HEK293 (cell line): ENCODE measurements at regions not wholly inside any gene's neighbourhood (a gene's known extent, or its start where the extent isn't known, plus 50 kb on each side); places are given as distances from the start of the nearest gene placed in this dataset.

Source experiments
- CTCF ChIA-PET: fragments of 350-600 bp; formaldehyde crosslinking; extraction: SDS; loops from one replicate; lab custom pipeline; 2021; ENCODE audit warnings: antibody characterized with exemption; lab: Yijun Ruan, JAX
- POLR2A ChIA-PET: fragments of 300-600 bp; formaldehyde crosslinking; extraction: SDS; loops from one replicate; lab custom pipeline; 2020; ENCODE audit warnings: antibody characterized with exemption, inconsistent platforms; lab: Yijun Ruan, JAX
- H3K27ac ChIP-seq: fragments of 200-500 bp; sonication (Bioruptor generic); 2 replicates; pipeline ENCODE4 v1.5.1; 2014; ENCODE audit warnings: low read depth, low read length, control low read depth, inconsistent platforms; ENCODE audit errors: extremely low read depth
- H3K36me3 ChIP-seq, 2 experiments: fragments of 200-500 bp in 1 of 2; sonication (Bioruptor generic) in 1 of 2; 1 replicate in 1 of 2; 2 replicates in 1 of 2; pipeline ENCODE4 v1.5.1; 2014 to 2017; ENCODE audit warnings: inconsistent platforms in 2 of 2, low read length in 2 of 2; ENCODE audit not compliant: control insufficient read depth in 2 of 2, insufficient read depth in 1 of 2
- H3K4me1 ChIP-seq: fragments of 200-500 bp; sonication (Bioruptor generic); 2 replicates; pipeline ENCODE4 v1.5.1; 2014; ENCODE audit warnings: mild to moderate bottlenecking, low read length, inconsistent platforms; ENCODE audit not compliant: control insufficient read depth, insufficient read depth
- H3K4me3 ChIP-seq: 2 replicates; pipeline ENCODE4 v1.5.1; 2011; ENCODE audit warnings: low read depth, mild to moderate bottlenecking, control low read depth, low read length, moderate library complexity
- H3K9me3 ChIP-seq: fragments of 200-500 bp; sonication (Bioruptor generic); 2 replicates; pipeline ENCODE4 v1.5.1; 2014; ENCODE audit warnings: low read depth, low read length, inconsistent platforms; ENCODE audit not compliant: control insufficient read depth, insufficient read depth
- KLF9 ChIP-seq: fragments of 450-650 bp; formaldehyde crosslinking; IDR thresholded peaks from 2 replicates; pipeline ENCODE4 v1.5.1; 2016; ENCODE audit warnings: missing biosample characterization, missing genetic modification characterization, low read depth
- OSR2 ChIP-seq: fragments of 450-650 bp; formaldehyde crosslinking; IDR thresholded peaks from 2 replicates; pipeline ENCODE4 v1.5.1; 2016; ENCODE audit warnings: missing biosample characterization, missing genetic modification characterization
- ZBTB8A ChIP-seq: fragments of 450-650 bp; formaldehyde crosslinking; IDR thresholded peaks from 2 replicates; pipeline ENCODE4 v1.5.1; 2016; ENCODE audit warnings: missing biosample characterization, missing genetic modification characterization
- ZNF114 ChIP-seq: fragments of 450-650 bp; formaldehyde crosslinking; IDR thresholded peaks from 2 replicates; pipeline ENCODE4 v1.5.0; 2017; ENCODE audit warnings: missing biosample characterization, missing genetic modification characterization
- ZNF132 ChIP-seq: fragments of 450-650 bp; formaldehyde crosslinking; IDR thresholded peaks from 2 replicates; pipeline ENCODE4 v1.5.1; 2017; ENCODE audit warnings: missing biosample characterization, missing genetic modification characterization, borderline replicate concordance
- ZNF133 ChIP-seq: fragments of 450-650 bp; formaldehyde crosslinking; IDR thresholded peaks from 2 replicates; pipeline ENCODE4 v1.5.1; 2016; ENCODE audit warnings: missing biosample characterization, missing genetic modification characterization
- ZNF155 ChIP-seq: fragments of 450-650 bp; formaldehyde crosslinking; IDR thresholded peaks from 2 replicates; pipeline ENCODE4 v1.5.1; 2016; ENCODE audit warnings: missing biosample characterization, missing genetic modification characterization
- ZNF175 ChIP-seq: fragments of 450-650 bp; formaldehyde crosslinking; IDR thresholded peaks from 2 replicates; pipeline ENCODE4 v1.5.1; 2016; ENCODE audit warnings: missing biosample characterization, missing genetic modification characterization
- ZNF211 ChIP-seq: fragments of 450-650 bp; formaldehyde crosslinking; IDR thresholded peaks from 2 replicates; pipeline ENCODE4 v1.5.1; 2016; ENCODE audit warnings: low read depth, missing biosample characterization, missing genetic modification characterization
- ZNF391 ChIP-seq: fragments of 450-650 bp; formaldehyde crosslinking; IDR thresholded peaks from 2 replicates; pipeline ENCODE4 v1.5.1; 2016; ENCODE audit warnings: low read depth, missing biosample characterization, missing genetic modification characterization, borderline replicate concordance
- ZNF426 ChIP-seq: fragments of 450-650 bp; formaldehyde crosslinking; IDR thresholded peaks from 2 replicates; pipeline ENCODE4 v1.5.1; 2017; ENCODE audit warnings: missing biosample characterization, missing genetic modification characterization, mild to moderate bottlenecking, inconsistent platforms, moderate library complexity
- ZNF473 ChIP-seq: fragments of 450-650 bp; formaldehyde crosslinking; IDR thresholded peaks from 2 replicates; pipeline ENCODE4 v1.5.1; 2017; ENCODE audit warnings: missing biosample characterization, missing genetic modification characterization
- ZNF548 ChIP-seq: fragments of 450-650 bp; formaldehyde crosslinking; IDR thresholded peaks from 2 replicates; pipeline ENCODE4 v1.5.1; 2016; ENCODE audit warnings: missing biosample characterization, missing genetic modification characterization
- ZNF621 ChIP-seq: fragments of 450-650 bp; formaldehyde crosslinking; IDR thresholded peaks from 2 replicates; pipeline ENCODE4 v1.5.1; 2017; ENCODE audit warnings: missing biosample characterization, missing genetic modification characterization
- ZNF658 ChIP-seq: fragments of 450-650 bp; formaldehyde crosslinking; IDR thresholded peaks from 2 replicates; pipeline ENCODE4; 2016; ENCODE audit warnings: missing biosample characterization, missing genetic modification characterization
- ZNF664 ChIP-seq: fragments of 450-650 bp; formaldehyde crosslinking; IDR thresholded peaks from 2 replicates; pipeline ENCODE4 v1.5.1; 2016; ENCODE audit warnings: missing biosample characterization, missing genetic modification characterization
- ZNF768 ChIP-seq: fragments of 450-650 bp; formaldehyde crosslinking; IDR thresholded peaks from 2 replicates; pipeline ENCODE4 v1.5.1; 2018; ENCODE audit warnings: missing biosample characterization, mild to moderate bottlenecking, missing genetic modification characterization
- ZNF791 ChIP-seq: fragments of 450-650 bp; formaldehyde crosslinking; IDR thresholded peaks from 2 replicates; pipeline ENCODE4 v1.5.1; 2016; ENCODE audit warnings: missing biosample characterization, missing genetic modification characterization
- ZSCAN16 ChIP-seq: fragments of 450-650 bp; formaldehyde crosslinking; IDR thresholded peaks from 2 replicates; pipeline ENCODE4 v1.5.1; 2016; ENCODE audit warnings: missing biosample characterization, missing genetic modification characterization
- ZSCAN23 ChIP-seq: fragments of 450-650 bp; formaldehyde crosslinking; IDR thresholded peaks from 2 replicates; pipeline ENCODE4 v1.5.1; 2016; ENCODE audit warnings: missing biosample characterization, missing genetic modification characterization
- TF ChIP-seq, protein P1 (sequence below): fragments of 450-650 bp; formaldehyde crosslinking; IDR thresholded peaks from 2 replicates; pipeline ENCODE4 v1.5.1; 2017; ENCODE audit warnings: missing biosample characterization, missing genetic modification characterization
- TF ChIP-seq, protein P2 (sequence below): fragments of 450-650 bp; formaldehyde crosslinking; IDR thresholded peaks from 2 replicates; pipeline ENCODE4 v1.5.1; 2016; ENCODE audit warnings: missing biosample characterization, missing genetic modification characterization, borderline replicate concordance
- TF ChIP-seq, protein P3 (sequence below): fragments of 450-650 bp; IDR thresholded peaks from 2 replicates; pipeline ENCODE4 v1.5.1; 2018; ENCODE audit warnings: missing biosample characterization, missing genetic modification characterization

DNA sequence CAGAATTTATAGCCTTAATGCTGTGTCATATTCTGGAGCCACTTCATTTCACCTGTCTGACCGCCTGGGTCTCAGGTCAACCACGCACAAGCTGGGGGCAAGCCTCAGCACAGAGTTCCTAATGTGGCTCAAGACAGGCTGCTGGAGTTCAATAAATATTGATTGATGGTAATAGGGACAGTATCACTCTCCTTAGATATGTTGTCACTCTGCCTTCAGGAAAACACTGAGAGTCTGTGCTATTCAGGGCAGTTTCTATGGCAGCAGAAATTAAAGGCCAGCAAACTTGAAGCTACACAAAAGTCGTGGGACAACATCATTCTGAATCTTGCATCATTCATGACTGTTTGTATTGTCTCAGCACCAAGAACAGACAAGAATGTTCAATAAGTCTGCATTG is 696.1 kb downstream of the METTL4 start:
- no peak overlapping the region for H3K27ac ChIP-seq
- no peaks in the 10 kb centered on the region for H3K36me3 ChIP-seq
- no peaks in the 10 kb centered on the region for H3K4me1 ChIP-seq
- H3K4me3 ChIP-seq, result no peak overlapping the region
- ChIA-PET CTCF (interaction anchor here (0.6 to 1.5 kb wide), 3 partner anchors 11 to 348 kb away, joined by 4 to 6 read pairs (median 4); no protein-coding TSS in a partner anchor), POLR2A (no interaction called here)
- H3K9me3 ChIP-seq, result no peaks in the 10 kb centered on the region
- no peak for TF ChIP-seq OSR2 (tag by site-specific recombination)
- TF ChIP-seq ZBTB8A (tag by site-specific recombination), result no peak
- TF ChIP-seq ZNF132 (tag by site-specific recombination), result no peak
- TF ChIP-seq, protein P1, sequence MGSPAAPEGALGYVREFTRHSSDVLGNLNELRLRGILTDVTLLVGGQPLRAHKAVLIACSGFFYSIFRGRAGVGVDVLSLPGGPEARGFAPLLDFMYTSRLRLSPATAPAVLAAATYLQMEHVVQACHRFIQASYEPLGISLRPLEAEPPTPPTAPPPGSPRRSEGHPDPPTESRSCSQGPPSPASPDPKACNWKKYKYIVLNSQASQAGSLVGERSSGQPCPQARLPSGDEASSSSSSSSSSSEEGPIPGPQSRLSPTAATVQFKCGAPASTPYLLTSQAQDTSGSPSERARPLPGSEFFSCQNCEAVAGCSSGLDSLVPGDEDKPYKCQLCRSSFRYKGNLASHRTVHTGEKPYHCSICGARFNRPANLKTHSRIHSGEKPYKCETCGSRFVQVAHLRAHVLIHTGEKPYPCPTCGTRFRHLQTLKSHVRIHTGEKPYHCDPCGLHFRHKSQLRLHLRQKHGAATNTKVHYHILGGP (tag by site-specific recombination), result no peak
- TF ChIP-seq ZNF211 (tag by site-specific recombination), result no peak
- no peak for TF ChIP-seq ZNF175 (tag by site-specific recombination)

DNA sequence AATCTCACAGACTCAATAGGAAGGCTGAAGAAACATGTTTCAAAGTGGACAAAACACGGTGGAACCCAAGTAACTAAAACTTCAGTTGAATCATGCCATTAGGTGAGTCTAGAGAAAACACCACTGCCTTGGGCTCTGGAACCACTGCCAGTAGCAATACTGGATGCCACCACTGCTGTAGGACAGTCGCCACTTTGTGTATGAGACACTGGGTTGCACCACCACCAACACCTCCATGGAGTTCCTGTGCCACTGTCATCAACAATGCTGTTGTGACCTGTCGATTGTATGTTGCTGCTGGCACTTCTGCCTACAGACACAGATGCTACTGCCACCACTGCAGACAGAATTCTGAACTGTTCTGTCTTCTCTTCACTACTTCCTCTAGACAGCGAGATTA is 686.7 kb downstream of the METTL4 start:
- Histone ChIP-seq H3K4me1 (no peaks in the 10 kb centered on the region), H3K36me3 (no peaks in the 10 kb centered on the region), H3K27ac (no peak overlapping the region), H3K9me3 (no peaks in the 10 kb centered on the region), H3K4me3 (no peak overlapping the region)
- POLR2A ChIA-PET, result no interaction called here
- TF ChIP-seq ZNF426 (tag by site-specific recombination) (no peak), ZNF658 (tag by site-specific recombination) (no peak), ZNF768 (tag by site-specific recombination) (no peak), ZNF114 (no peak), ZNF473 (tag by site-specific recombination) (no peak), KLF9 (tag by site-specific recombination) (no peak), ZNF133 (tag by site-specific recombination) (no peak), ZSCAN16 (tag by site-specific recombination) (no peak), ZNF621 (tag by site-specific recombination) (no peak), ZSCAN23 (no peak), ZNF155 (tag by site-specific recombination) (no peak), ZNF791 (tag by site-specific recombination) (no peak), ZNF391 (no peak), ZNF548 (tag by site-specific recombination) (no peak), ZNF664 (tag by site-specific recombination) (no peak)
- TF ChIP-seq, protein P2, sequence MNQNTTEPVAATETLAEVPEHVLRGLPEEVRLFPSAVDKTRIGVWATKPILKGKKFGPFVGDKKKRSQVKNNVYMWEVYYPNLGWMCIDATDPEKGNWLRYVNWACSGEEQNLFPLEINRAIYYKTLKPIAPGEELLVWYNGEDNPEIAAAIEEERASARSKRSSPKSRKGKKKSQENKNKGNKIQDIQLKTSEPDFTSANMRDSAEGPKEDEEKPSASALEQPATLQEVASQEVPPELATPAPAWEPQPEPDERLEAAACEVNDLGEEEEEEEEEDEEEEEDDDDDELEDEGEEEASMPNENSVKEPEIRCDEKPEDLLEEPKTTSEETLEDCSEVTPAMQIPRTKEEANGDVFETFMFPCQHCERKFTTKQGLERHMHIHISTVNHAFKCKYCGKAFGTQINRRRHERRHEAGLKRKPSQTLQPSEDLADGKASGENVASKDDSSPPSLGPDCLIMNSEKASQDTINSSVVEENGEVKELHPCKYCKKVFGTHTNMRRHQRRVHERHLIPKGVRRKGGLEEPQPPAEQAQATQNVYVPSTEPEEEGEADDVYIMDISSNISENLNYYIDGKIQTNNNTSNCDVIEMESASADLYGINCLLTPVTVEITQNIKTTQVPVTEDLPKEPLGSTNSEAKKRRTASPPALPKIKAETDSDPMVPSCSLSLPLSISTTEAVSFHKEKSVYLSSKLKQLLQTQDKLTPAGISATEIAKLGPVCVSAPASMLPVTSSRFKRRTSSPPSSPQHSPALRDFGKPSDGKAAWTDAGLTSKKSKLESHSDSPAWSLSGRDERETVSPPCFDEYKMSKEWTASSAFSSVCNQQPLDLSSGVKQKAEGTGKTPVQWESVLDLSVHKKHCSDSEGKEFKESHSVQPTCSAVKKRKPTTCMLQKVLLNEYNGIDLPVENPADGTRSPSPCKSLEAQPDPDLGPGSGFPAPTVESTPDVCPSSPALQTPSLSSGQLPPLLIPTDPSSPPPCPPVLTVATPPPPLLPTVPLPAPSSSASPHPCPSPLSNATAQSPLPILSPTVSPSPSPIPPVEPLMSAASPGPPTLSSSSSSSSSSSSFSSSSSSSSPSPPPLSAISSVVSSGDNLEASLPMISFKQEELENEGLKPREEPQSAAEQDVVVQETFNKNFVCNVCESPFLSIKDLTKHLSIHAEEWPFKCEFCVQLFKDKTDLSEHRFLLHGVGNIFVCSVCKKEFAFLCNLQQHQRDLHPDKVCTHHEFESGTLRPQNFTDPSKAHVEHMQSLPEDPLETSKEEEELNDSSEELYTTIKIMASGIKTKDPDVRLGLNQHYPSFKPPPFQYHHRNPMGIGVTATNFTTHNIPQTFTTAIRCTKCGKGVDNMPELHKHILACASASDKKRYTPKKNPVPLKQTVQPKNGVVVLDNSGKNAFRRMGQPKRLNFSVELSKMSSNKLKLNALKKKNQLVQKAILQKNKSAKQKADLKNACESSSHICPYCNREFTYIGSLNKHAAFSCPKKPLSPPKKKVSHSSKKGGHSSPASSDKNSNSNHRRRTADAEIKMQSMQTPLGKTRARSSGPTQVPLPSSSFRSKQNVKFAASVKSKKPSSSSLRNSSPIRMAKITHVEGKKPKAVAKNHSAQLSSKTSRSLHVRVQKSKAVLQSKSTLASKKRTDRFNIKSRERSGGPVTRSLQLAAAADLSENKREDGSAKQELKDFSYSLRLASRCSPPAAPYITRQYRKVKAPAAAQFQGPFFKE (tag by site-specific recombination), result no peak
- TF ChIP-seq, protein P3, sequence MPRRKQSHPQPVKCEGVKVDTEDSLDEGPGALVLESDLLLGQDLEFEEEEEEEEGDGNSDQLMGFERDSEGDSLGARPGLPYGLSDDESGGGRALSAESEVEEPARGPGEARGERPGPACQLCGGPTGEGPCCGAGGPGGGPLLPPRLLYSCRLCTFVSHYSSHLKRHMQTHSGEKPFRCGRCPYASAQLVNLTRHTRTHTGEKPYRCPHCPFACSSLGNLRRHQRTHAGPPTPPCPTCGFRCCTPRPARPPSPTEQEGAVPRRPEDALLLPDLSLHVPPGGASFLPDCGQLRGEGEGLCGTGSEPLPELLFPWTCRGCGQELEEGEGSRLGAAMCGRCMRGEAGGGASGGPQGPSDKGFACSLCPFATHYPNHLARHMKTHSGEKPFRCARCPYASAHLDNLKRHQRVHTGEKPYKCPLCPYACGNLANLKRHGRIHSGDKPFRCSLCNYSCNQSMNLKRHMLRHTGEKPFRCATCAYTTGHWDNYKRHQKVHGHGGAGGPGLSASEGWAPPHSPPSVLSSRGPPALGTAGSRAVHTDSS, result no peak
- CTCF ChIA-PET, result no interaction called here
